HK-2 (cell line): ENCODE measurements at regions not wholly inside any gene's neighbourhood (a gene's known extent, or its start where the extent isn't known, plus 50 kb on each side); places are given as distances from the start of the nearest gene placed in this dataset.

Experiments
- DNase-seq: peaks from one replicate; pipeline ENCODE4 v3.0.0-alpha.2; 2018; ENCODE audit not compliant: unreplicated experiment

- no peak for DNase-seq
Measured at GRCh38 chr5:73292816-73293459, 119.9 kb downstream of the TMEM174 start.

- no peak for DNase-seq
Measured at GRCh38 chr5:73291873-73292272, 118.9 kb downstream of the TMEM174 start.

GRCh38 chr5:73290242-73290641 lies 117.2 kb downstream of the TMEM174 start:
- no peak for DNase-seq

- DNase-seq: no peak
Measured at GRCh38 chr5:73288803-73289720, 116.1 kb downstream of the TMEM174 start.

- DNase-seq: no peak
Measured at GRCh38 chr5:73286896-73287295, 113.9 kb downstream of the TMEM174 start.

- DNase-seq: no peak
Measured at GRCh38 chr5:73284985-73285384, 112.0 kb downstream of the TMEM174 start.

GRCh38 chr5:73284220-73284795 lies 111.3 kb downstream of the TMEM174 start:
- no peak for DNase-seq

- DNase-seq: no peak
Measured at GRCh38 chr5:73282923-73283322, 109.9 kb downstream of the TMEM174 start.

- DNase-seq: no peak
Measured at GRCh38 chr5:73282383-73282782, 109.4 kb downstream of the TMEM174 start.

- DNase-seq: no peak
Measured at GRCh38 chr5:73280821-73281746, 108.1 kb downstream of the TMEM174 start.

GRCh38 chr5:73280386-73280785 lies 107.4 kb downstream of the TMEM174 start:
- no peak for DNase-seq

GRCh38 chr5:73279805-73280204 lies 106.8 kb downstream of the TMEM174 start:
- DNase-seq: no peak

GRCh38 chr5:73278693-73279092 lies 105.7 kb downstream of the TMEM174 start:
- DNase-seq: no peak

GRCh38 chr5:73274881-73275663 lies 102.1 kb downstream of the TMEM174 start:
- DNase-seq: no peak

- DNase-seq: no peak
Measured at GRCh38 chr5:73274121-73274520, 101.1 kb downstream of the TMEM174 start.

- DNase-seq: no peak
Measured at GRCh38 chr5:73273379-73274050, 100.5 kb downstream of the TMEM174 start.

- no peak for DNase-seq
Measured at GRCh38 chr5:73272351-73272750, 99.4 kb downstream of the TMEM174 start.

- DNase-seq: no peak
Measured at GRCh38 chr5:73268826-73269225, 95.8 kb downstream of the TMEM174 start.

- DNase-seq: no peak
Measured at GRCh38 chr5:73267766-73268435, 94.9 kb downstream of the TMEM174 start.
